Transverse colon (tissue), 4 donors: ENCODE measurements at regions not wholly inside any gene's neighbourhood (a gene's known extent, or its start where the extent isn't known, plus 50 kb on each side); places are given as distances from the start of the nearest gene placed in this dataset.

Experiments
- DNase-seq: peaks from one replicate; pipeline ENCODE4 v3.0.0-alpha.2; 2019
- H3K27ac ChIP-seq, 4 donors: fragments of 200-600 bp; sonication (generic); 2 replicates each; pipeline ENCODE4 v1.5.1; 2016 to 2018; ENCODE audit warnings: inconsistent platforms in 4 of 4
- H3K27me3 ChIP-seq: fragments of 200-600 bp; sonication (generic); 2 replicates; pipeline ENCODE4 v1.5.1; 2017; ENCODE audit warnings: inconsistent platforms
- H3K36me3 ChIP-seq, 4 donors: fragments of 200-600 bp; sonication (generic); 2 replicates each; pipeline ENCODE4 v1.5.1; 2017 to 2019; ENCODE audit warnings: inconsistent platforms in 4 of 4
- H3K4me1 ChIP-seq, 4 donors: fragments of 200-600 bp; sonication (generic); 2 replicates each; pipeline ENCODE4 v1.5.1; 2017 to 2020; ENCODE audit warnings: inconsistent platforms in 4 of 4
- H3K4me3 ChIP-seq, 4 donors: fragments of 200-600 bp; sonication (generic); 1 replicate in 1 of 4; 2 replicates in 3 of 4; pipeline versions ENCODE4 v1.5.1 to v1.6.1; 2017 to 2019; ENCODE audit warnings: inconsistent platforms in 4 of 4
- H3K9me3 ChIP-seq, 2 donors: fragments of 200-600 bp; sonication (generic); 2 replicates each; pipeline ENCODE4 v1.5.1; 2017 to 2019; ENCODE audit warnings: inconsistent platforms in 2 of 2
- EP300 ChIP-seq: sonication (generic); formaldehyde crosslinking; IDR thresholded peaks from one replicate; pipeline ENCODE4 v1.6.1; 2017; ENCODE audit warnings: antibody characterized with exemption, low read depth
- POLR2A ChIP-seq: fragments of 450-650 bp; IDR thresholded peaks from one replicate; pipeline ENCODE4 v1.6.1; 2016; ENCODE audit warnings: antibody characterized with exemption, mild to moderate bottlenecking, moderate library complexity
- POLR2AphosphoS5 ChIP-seq, 3 donors: sonication (generic); formaldehyde crosslinking; IDR thresholded peaks; one replicate each; pipeline ENCODE4 v1.6.1; 2016; ENCODE audit warnings: antibody characterized with exemption in 3 of 3
- WGBS, 2 donors: methylation state at CpG; one replicate each; pipeline ENCODE4 v1.1.5; 2018; ENCODE audit warnings: low coverage in 1 of 2; 5-methylcytosine and 5-hydroxymethylcytosine counted together
- in situ Hi-C, 4 donors: fragments of 200-750 bp; cut with MboI; loops; one replicate each; pipeline versions ENCODE4 v1.15.0 to v1.15.1; 2017; ENCODE audit warnings: low sequenced_read_pairs in 3 of 4, low pct_ligation_motif_present in 1 of 4, low pct_unique_long_range_greater_than_20kb in 1 of 4
- intact Hi-C: fragments of 100-400 bp; cut with DNase I; formaldehyde crosslinking; loops from one replicate; pipeline ENCODE4 v1.15.1; 2023; ENCODE audit warnings: low total_unique reads
- TF ChIP-seq, protein P1 (sequence below), 5 experiments: fragments of 200-600 bp in 3 of 5; fragments of 450-650 bp in 2 of 5; sonication (generic) in 3 of 5; IDR thresholded peaks; 1 replicate in 2 of 5; 2 replicates in 3 of 5; pipeline ENCODE4 v1.5.1; 2016 to 2017; ENCODE audit warnings: antibody characterized with exemption in 5 of 5, inconsistent platforms in 3 of 5, mild to moderate bottlenecking in 2 of 5, moderate library complexity in 1 of 5

- Histone ChIP-seq H3K9me3 (no peaks in the 10 kb centered on the region), H3K27ac (no peak overlapping the region), H3K36me3 (no peaks in the 10 kb centered on the region), H3K4me1 (no peaks in the 10 kb centered on the region), H3K27me3 (no peaks in the 10 kb centered on the region), H3K4me3 (no peak overlapping the region)
- intact Hi-C loops (no loop called here), in situ Hi-C loops (no loop called here)
- DNase-seq: no peak
- 93% methylated on average over 8 of the region's 8 CpGs for WGBS, 2 donors
- TF ChIP-seq, protein P1, sequence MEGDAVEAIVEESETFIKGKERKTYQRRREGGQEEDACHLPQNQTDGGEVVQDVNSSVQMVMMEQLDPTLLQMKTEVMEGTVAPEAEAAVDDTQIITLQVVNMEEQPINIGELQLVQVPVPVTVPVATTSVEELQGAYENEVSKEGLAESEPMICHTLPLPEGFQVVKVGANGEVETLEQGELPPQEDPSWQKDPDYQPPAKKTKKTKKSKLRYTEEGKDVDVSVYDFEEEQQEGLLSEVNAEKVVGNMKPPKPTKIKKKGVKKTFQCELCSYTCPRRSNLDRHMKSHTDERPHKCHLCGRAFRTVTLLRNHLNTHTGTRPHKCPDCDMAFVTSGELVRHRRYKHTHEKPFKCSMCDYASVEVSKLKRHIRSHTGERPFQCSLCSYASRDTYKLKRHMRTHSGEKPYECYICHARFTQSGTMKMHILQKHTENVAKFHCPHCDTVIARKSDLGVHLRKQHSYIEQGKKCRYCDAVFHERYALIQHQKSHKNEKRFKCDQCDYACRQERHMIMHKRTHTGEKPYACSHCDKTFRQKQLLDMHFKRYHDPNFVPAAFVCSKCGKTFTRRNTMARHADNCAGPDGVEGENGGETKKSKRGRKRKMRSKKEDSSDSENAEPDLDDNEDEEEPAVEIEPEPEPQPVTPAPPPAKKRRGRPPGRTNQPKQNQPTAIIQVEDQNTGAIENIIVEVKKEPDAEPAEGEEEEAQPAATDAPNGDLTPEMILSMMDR (IDR thresholded peaks at IDR 0.05): no peak
- TF ChIP-seq EP300: no peak
- no peak for TF ChIP-seq POLR2A
Measured at GRCh38 chr3:6439226-6439625, 421.7 kb upstream of the GRM7 start.

- no peak overlapping the region for H3K4me3 ChIP-seq
- intact Hi-C loops: no loop called here
- no peaks in the 10 kb centered on the region for H3K9me3 ChIP-seq
- no peaks in the 10 kb centered on the region for H3K4me1 ChIP-seq
- in situ Hi-C loops: no loop called here
- no peak overlapping the region for H3K27ac ChIP-seq
- no peak for DNase-seq
- 81 to 83% methylated on average over 1 of the region's 1 CpG for WGBS, 2 donors
- TF ChIP-seq, protein P1 (IDR thresholded peaks at IDR 0.05): no peak
- TF ChIP-seq POLR2A: no peak
- no peak for TF ChIP-seq EP300
- TF ChIP-seq POLR2AphosphoS5 (IDR thresholded peaks at IDR 0.05): no peak
- H3K27me3 ChIP-seq: no peaks in the 10 kb centered on the region
- H3K36me3 ChIP-seq: no peaks in the 10 kb centered on the region
Measured at GRCh38 chr3:6439824-6440223, 421.1 kb upstream of the GRM7 start.

- WGBS, 2 donors: 94% methylated on average over 1 of the region's 1 CpG; no CpG with 5 or more reads in 1 of the 2 donors
- DNase-seq: no peak
- in situ Hi-C loops (no loop called here), intact Hi-C loops (no loop called here)
- Histone ChIP-seq H3K4me1 (no peaks in the 10 kb centered on the region), H3K36me3 (no peaks in the 10 kb centered on the region), H3K27me3 (no peaks in the 10 kb centered on the region), H3K27ac (no peak overlapping the region), H3K9me3 (no peaks in the 10 kb centered on the region), H3K4me3 (no peak overlapping the region)
- no peak for TF ChIP-seq POLR2A
Measured at GRCh38 chr3:6444888-6445658, 415.8 kb upstream of the GRM7 start.

DNA sequence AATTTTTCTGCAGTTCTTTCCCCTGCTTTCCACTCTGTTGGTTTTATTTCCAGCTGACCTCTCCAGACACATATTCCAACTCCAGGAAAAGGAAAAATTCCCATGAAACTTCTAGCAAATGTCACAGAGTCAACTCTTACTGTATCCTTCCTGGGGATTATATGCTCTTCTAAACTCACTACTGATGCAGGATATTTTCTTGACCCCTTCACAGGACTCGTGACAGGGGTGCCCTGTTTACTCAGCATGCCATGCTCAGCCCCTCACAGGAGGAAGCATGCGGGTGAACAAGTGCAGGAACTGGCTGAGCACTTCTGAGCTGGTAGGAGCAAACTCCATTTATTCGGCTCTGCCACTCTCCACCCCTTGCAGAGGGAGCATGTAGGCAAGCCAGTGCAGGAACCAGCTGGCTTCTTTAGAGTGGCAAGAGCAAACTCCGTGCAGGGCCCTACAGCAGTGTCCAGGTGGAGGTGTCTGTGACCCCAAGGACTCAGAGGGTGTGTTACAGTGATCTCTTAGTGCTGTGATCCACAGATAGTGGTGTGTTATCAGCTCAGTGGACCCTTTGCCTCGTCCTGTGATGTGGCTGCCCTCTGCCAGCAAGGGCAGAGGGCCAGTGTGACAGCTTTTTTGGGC lies 413.6 kb upstream of the GRM7 start:
- Histone ChIP-seq H3K9me3 (no peaks in the 10 kb centered on the region), H3K4me3 (no peak overlapping the region), H3K4me1 (no peaks in the 10 kb centered on the region), H3K36me3 (no peaks in the 10 kb centered on the region), H3K27me3 (no peaks in the 10 kb centered on the region), H3K27ac (no peak overlapping the region)
- TF ChIP-seq POLR2A: no peak
- 89% methylated on average over 5 of the region's 5 CpGs; no CpG with 5 or more reads in 1 of the 2 donors for WGBS, 2 donors
- DNase-seq: no peak
- in situ Hi-C loops: no loop called here
- intact Hi-C loops: no loop called here

DNA sequence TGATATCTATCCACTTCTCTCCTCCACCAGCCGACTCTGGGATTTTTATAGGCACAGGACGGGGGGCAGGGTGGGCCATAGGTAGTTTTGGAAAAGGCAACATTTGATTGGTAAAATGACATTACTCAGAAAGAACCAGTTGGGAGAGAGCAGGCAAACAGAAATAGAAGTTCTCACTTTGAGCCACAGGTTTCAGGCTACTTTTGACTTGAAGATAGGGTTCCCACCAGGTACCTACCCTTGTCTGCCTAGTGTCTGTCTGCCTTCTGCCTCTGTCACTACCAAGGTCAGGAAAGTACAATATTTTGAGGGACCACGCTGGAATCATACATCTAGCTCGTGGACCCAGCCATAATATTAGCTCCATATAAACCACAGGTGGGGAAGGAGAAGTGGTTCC lies 412.9 kb upstream of the GRM7 start:
- Histone ChIP-seq H3K4me1 (no peaks in the 10 kb centered on the region), H3K9me3 (no peaks in the 10 kb centered on the region), H3K4me3 (no peak overlapping the region), H3K27ac (no peak overlapping the region), H3K27me3 (no peaks in the 10 kb centered on the region), H3K36me3 (no peaks in the 10 kb centered on the region)
- intact Hi-C loops (no loop called here), in situ Hi-C loops (no loop called here)
- WGBS, 2 donors: 67 to 84% methylated on average over 3 to 4 of the region's 4 CpGs
- no peak for DNase-seq
- TF ChIP-seq POLR2A (no peak), POLR2AphosphoS5 (IDR thresholded peaks at IDR 0.05) (no peak), EP300 (no peak)
- TF ChIP-seq, protein P1 (IDR thresholded peaks at IDR 0.05): no peak
